ENCODE measurements at regions not wholly inside any gene's neighbourhood (a gene's known extent, or its start where the extent isn't known, plus 50 kb on each side); places are given as distances from the start of the nearest gene placed in this dataset.
A peak's percentile ranks its signal among the peaks of the same experiment; 100 is the strongest.
"Not testable (repeated sequence)": the region's sequence is repeated elsewhere in the genome, so short reads cannot be mapped to it uniquely, and the experiment has no call there.

DNA sequence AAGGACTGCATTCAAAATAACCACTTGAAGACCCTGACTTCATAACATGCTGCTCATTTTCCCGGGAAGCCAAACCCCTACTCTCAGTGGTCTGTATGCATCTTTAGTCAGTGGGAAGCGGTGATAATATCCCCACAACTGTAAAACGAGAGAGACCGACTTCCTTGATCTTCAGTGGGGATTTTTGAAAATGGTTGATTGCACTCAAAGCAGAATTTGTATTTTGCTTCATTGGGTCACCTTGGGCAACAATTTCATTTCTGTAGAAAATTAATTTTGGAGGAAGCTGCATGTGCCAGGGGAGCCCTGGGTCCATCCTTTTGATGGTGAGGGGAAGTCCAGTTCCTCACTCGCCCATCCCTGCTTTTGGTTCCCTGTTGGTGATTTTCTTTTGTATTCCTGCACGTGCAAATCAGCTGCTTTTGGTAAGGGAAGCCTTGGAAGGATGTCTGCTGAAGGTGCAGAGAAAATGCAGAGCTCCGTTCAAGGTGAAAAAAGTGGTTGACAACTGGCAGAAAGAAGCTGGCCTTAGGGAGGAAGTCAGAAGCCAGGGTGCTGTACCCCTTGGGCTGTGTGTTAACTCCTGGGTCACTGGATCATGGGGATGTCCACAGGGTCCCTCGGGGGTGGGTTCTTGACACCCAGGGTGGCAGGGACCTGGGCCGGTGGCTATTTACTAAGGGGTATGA is 89.8 kb upstream of the CRYM start:
- Histone ChIP-seq H3K9ac (ENCODE audit: low read length) (peak overlapping the region; percentile 46), H3K4me2 (ENCODE audit: low read depth, low read length, poor library complexity, severe bottlenecking) (peak overlapping the region; percentile 14), H3K4me1 (ENCODE audit: low read length) (peaks cover 37% of the 10 kb centered on the region), H3K27ac (ENCODE audit: low read length) (peak overlapping the region; percentile 88)
- not testable (repeated sequence) for H3K9me2 ChIP-seq (replicated peaks; ENCODE audit: insufficient read depth, low read length); H3K4me3 ChIP-seq (ENCODE audit: low read length); H3K79me2 ChIP-seq (ENCODE audit: low read length); H3K9me3 ChIP-seq (ENCODE audit: low read length); H3K27me3 ChIP-seq (ENCODE audit: low read length); H3K36me3 ChIP-seq (ENCODE audit: insufficient read depth, low read length); H2AFZ ChIP-seq (ENCODE audit: low read length); H4K20me1 ChIP-seq (ENCODE audit: insufficient read depth, low read depth, low read length)
- peak; percentile 58 for DNase-seq

- not testable (repeated sequence) for H3K9ac ChIP-seq (ENCODE audit: low read length); H3K27me3 ChIP-seq (ENCODE audit: low read length); DNase-seq; H3K9me3 ChIP-seq (ENCODE audit: low read length); H3K36me3 ChIP-seq (ENCODE audit: insufficient read depth, low read length); H3K9me2 ChIP-seq (replicated peaks; ENCODE audit: insufficient read depth, low read length); H3K4me3 ChIP-seq (ENCODE audit: low read length); H3K79me2 ChIP-seq (ENCODE audit: low read length); H2AFZ ChIP-seq (ENCODE audit: low read length); H3K4me2 ChIP-seq (ENCODE audit: low read depth, low read length, poor library complexity, severe bottlenecking); H4K20me1 ChIP-seq (ENCODE audit: insufficient read depth, low read depth, low read length)
- peaks cover 46% of the 10 kb centered on the region for H3K4me1 ChIP-seq (ENCODE audit: low read length)
- peak overlapping the region; percentile 88 for H3K27ac ChIP-seq (ENCODE audit: low read length)
These were observed 88.9 kb upstream of the CRYM start for GRCh38 chr16:21366998-21367397.

- H3K4me3 ChIP-seq (ENCODE audit: low read length); H3K9ac ChIP-seq (ENCODE audit: low read length); H3K27me3 ChIP-seq (ENCODE audit: low read length); H4K20me1 ChIP-seq (ENCODE audit: insufficient read depth, low read depth, low read length); H3K9me3 ChIP-seq (ENCODE audit: low read length); DNase-seq; H3K4me2 ChIP-seq (ENCODE audit: low read depth, low read length, poor library complexity, severe bottlenecking); H3K79me2 ChIP-seq (ENCODE audit: low read length); H2AFZ ChIP-seq (ENCODE audit: low read length); H3K9me2 ChIP-seq (replicated peaks; ENCODE audit: insufficient read depth, low read length); H3K36me3 ChIP-seq (ENCODE audit: insufficient read depth, low read length): not testable (repeated sequence)
- Histone ChIP-seq H3K27ac (ENCODE audit: low read length) (peak overlapping the region; percentile 71), H3K4me1 (ENCODE audit: low read length) (peaks cover 58% of the 10 kb centered on the region)
These were observed 87.5 kb upstream of the CRYM start for GRCh38 chr16:21365541-21365940.

GRCh38 chr16:21363550-21364223 is 85.6 kb upstream of the CRYM start:
- H3K4me3 ChIP-seq (ENCODE audit: low read length); H2AFZ ChIP-seq (ENCODE audit: low read length); H4K20me1 ChIP-seq (ENCODE audit: insufficient read depth, low read depth, low read length); H3K9me3 ChIP-seq (ENCODE audit: low read length); H3K79me2 ChIP-seq (ENCODE audit: low read length); H3K4me2 ChIP-seq (ENCODE audit: low read depth, low read length, poor library complexity, severe bottlenecking); H3K36me3 ChIP-seq (ENCODE audit: insufficient read depth, low read length); H3K9me2 ChIP-seq (replicated peaks; ENCODE audit: insufficient read depth, low read length); H3K27me3 ChIP-seq (ENCODE audit: low read length): not testable (repeated sequence)
- Histone ChIP-seq H3K9ac (ENCODE audit: low read length) (peak overlapping the region; percentile 60), H3K4me1 (ENCODE audit: low read length) (peaks cover 70% of the 10 kb centered on the region), H3K27ac (ENCODE audit: low read length) (peak overlapping the region; percentile 95)
- DNase-seq, result peak; percentile 76

DNA sequence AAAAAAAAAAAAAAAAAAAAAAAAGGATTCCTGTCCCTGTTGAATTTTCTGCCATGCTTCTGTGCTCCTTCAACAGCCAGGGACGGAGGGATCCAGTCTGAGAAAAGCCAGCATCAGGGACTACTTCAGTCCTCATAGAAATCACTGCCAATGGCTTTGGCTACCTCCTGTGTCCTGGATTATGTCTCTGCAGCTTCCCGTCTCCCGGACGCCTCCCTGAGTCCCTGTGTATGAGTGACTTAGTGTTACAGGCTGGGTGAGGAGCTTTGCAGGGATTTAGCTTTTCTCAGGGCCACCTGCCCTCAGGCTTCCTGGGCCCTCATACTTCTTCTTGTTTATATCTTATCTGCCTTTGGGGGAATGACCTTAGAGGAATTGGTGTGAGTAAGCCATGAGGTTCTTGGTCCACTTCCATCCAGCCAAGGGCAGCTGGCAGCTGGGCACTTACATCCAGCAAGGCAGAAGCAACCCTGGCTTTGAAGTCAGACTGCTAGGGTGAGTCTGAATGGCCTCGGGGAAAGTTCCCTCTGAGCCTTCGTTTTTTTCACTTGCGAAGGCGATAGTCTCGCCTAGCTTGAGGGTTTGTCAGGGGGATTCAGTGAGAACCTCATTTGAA is 83.6 kb upstream of the CRYM start:
- not testable (repeated sequence) for H3K36me3 ChIP-seq (ENCODE audit: insufficient read depth, low read length); H3K4me2 ChIP-seq (ENCODE audit: low read depth, low read length, poor library complexity, severe bottlenecking); H4K20me1 ChIP-seq (ENCODE audit: insufficient read depth, low read depth, low read length); H3K4me3 ChIP-seq (ENCODE audit: low read length); H3K27me3 ChIP-seq (ENCODE audit: low read length); H3K9me2 ChIP-seq (replicated peaks; ENCODE audit: insufficient read depth, low read length); H3K79me2 ChIP-seq (ENCODE audit: low read length); H2AFZ ChIP-seq (ENCODE audit: low read length); H3K9me3 ChIP-seq (ENCODE audit: low read length)
- Histone ChIP-seq H3K4me1 (ENCODE audit: low read length) (peaks cover 74% of the 10 kb centered on the region), H3K27ac (ENCODE audit: low read length) (peak overlapping the region; percentile 95), H3K9ac (ENCODE audit: low read length) (peak overlapping the region; percentile 52)
- peak; percentile 42 for DNase-seq

GRCh38 chr16:21361045-21361444 is 83.0 kb upstream of the CRYM start:
- H4K20me1 ChIP-seq (ENCODE audit: insufficient read depth, low read depth, low read length); H3K36me3 ChIP-seq (ENCODE audit: insufficient read depth, low read length); H3K4me3 ChIP-seq (ENCODE audit: low read length); H3K9me2 ChIP-seq (replicated peaks; ENCODE audit: insufficient read depth, low read length); H3K4me2 ChIP-seq (ENCODE audit: low read depth, low read length, poor library complexity, severe bottlenecking); H2AFZ ChIP-seq (ENCODE audit: low read length); H3K27me3 ChIP-seq (ENCODE audit: low read length); H3K79me2 ChIP-seq (ENCODE audit: low read length); H3K9me3 ChIP-seq (ENCODE audit: low read length): not testable (repeated sequence)
- 0 out of 2 replicates have a peak overlapping the region, but pooled peaks have one; percentile 9 for H3K9ac ChIP-seq (ENCODE audit: low read length)
- H3K27ac ChIP-seq (ENCODE audit: low read length), result peak overlapping the region; percentile 95
- peak; percentile 43 for DNase-seq
- H3K4me1 ChIP-seq (ENCODE audit: low read length), result peaks cover 78% of the 10 kb centered on the region

GRCh38 chr16:21359513-21359912 is 81.4 kb upstream of the CRYM start:
- Histone ChIP-seq H3K4me2 (ENCODE audit: low read depth, low read length, poor library complexity, severe bottlenecking) (peak overlapping the region; percentile 45), H3K27ac (ENCODE audit: low read length) (peak overlapping the region; percentile 95)

GRCh38 chr16:21358261-21358795 is 80.2 kb upstream of the CRYM start:
- Histone ChIP-seq H3K4me1 (ENCODE audit: low read length) (peaks cover 85% of the 10 kb centered on the region), H3K27ac (ENCODE audit: low read length) (peak overlapping the region; percentile 95), H3K4me2 (ENCODE audit: low read depth, low read length, poor library complexity, severe bottlenecking) (peak overlapping the region; percentile 64), H3K9ac (ENCODE audit: low read length) (peak overlapping the region; percentile 75)
- peak; percentile 88 for DNase-seq
- not testable (repeated sequence) for H3K27me3 ChIP-seq (ENCODE audit: low read length); H2AFZ ChIP-seq (ENCODE audit: low read length); H3K36me3 ChIP-seq (ENCODE audit: insufficient read depth, low read length); H3K9me3 ChIP-seq (ENCODE audit: low read length); H3K9me2 ChIP-seq (replicated peaks; ENCODE audit: insufficient read depth, low read length); H3K4me3 ChIP-seq (ENCODE audit: low read length); H4K20me1 ChIP-seq (ENCODE audit: insufficient read depth, low read depth, low read length); H3K79me2 ChIP-seq (ENCODE audit: low read length)

More at GRCh38 chr16:21359513-21359912, 81.4 kb upstream of the CRYM start:
- not testable (repeated sequence) for H3K27me3 ChIP-seq (ENCODE audit: low read length); H3K9me2 ChIP-seq (replicated peaks; ENCODE audit: insufficient read depth, low read length); H3K36me3 ChIP-seq (ENCODE audit: insufficient read depth, low read length); H3K9me3 ChIP-seq (ENCODE audit: low read length); H4K20me1 ChIP-seq (ENCODE audit: insufficient read depth, low read depth, low read length); H3K79me2 ChIP-seq (ENCODE audit: low read length); H2AFZ ChIP-seq (ENCODE audit: low read length)
- Histone ChIP-seq H3K9ac (ENCODE audit: low read length) (peak overlapping the region; percentile 63), H3K4me1 (ENCODE audit: low read length) (peaks cover 93% of the 10 kb centered on the region), H3K4me3 (ENCODE audit: low read length) (0 out of 2 replicates have a peak overlapping the region, but pooled peaks have one; percentile 4)
- peak; percentile 79 for DNase-seq
